HepG2 (cell line): ENCODE measurements at regions not wholly inside any gene's neighbourhood (a gene's known extent, or its start where the extent isn't known, plus 50 kb on each side); places are given as distances from the start of the nearest gene placed in this dataset.
A peak's percentile ranks its signal among the peaks of the same experiment; 100 is the strongest.

ENCODE experiments used
- ATAD3A ChIP-seq: sonication (generic); formaldehyde crosslinking; IDR thresholded peaks from 2 replicates; pipeline ENCODE4 v1.4.0; 2020; ENCODE audit warnings: missing genetic modification reagents
- ATF7 ChIP-seq, 2 experiments: fragments of 450-650 bp in 1 of 2; sonication (generic) in 1 of 2; formaldehyde crosslinking in 1 of 2; IDR thresholded peaks; 2 replicates each; pipeline versions ENCODE4 v1.4.0 to v1.6.1; 2016 to 2020; ENCODE audit warnings: antibody characterized with exemption in 1 of 2, mild to moderate bottlenecking in 1 of 2, missing genetic modification reagents in 1 of 2
- CREM ChIP-seq, 2 experiments: sonication (generic) in 1 of 2; formaldehyde crosslinking in 1 of 2; IDR thresholded peaks; 2 replicates each; pipeline versions ENCODE4 v1.4.0 to v1.6.1; 2016 to 2020; ENCODE audit warnings: antibody characterized with exemption in 1 of 2, mild to moderate bottlenecking in 1 of 2, missing genetic modification reagents in 1 of 2
- FOSL2 ChIP-seq: sonication (generic); formaldehyde crosslinking; IDR thresholded peaks from 2 replicates; pipeline ENCODE4 v1.4.0; 2020; ENCODE audit warnings: missing genetic modification reagents
- HDAC2 ChIP-seq: sonication (generic); formaldehyde crosslinking; IDR thresholded peaks from 2 replicates; pipeline ENCODE4 v1.4.0; 2020; ENCODE audit warnings: missing genetic modification reagents
- HOMEZ ChIP-seq: IDR thresholded peaks from 2 replicates; pipeline ENCODE4 v1.6.1; 2016; ENCODE audit warnings: low read depth
- NRL ChIP-seq: sonication (generic); formaldehyde crosslinking; IDR thresholded peaks from 2 replicates; pipeline ENCODE4 v1.5.0; 2020; ENCODE audit warnings: missing genetic modification reagents, mild to moderate bottlenecking, moderate library complexity, borderline replicate concordance
- PCBP1 ChIP-seq: fragments of 200-400 bp; formaldehyde crosslinking; IDR thresholded peaks from 2 replicates; pipeline ENCODE4 v1.6.1; 2017; ENCODE audit warnings: mild to moderate bottlenecking, low read depth, low read length, borderline replicate concordance
- PITX1 ChIP-seq: sonication (generic); formaldehyde crosslinking; IDR thresholded peaks from 2 replicates; pipeline ENCODE4 v1.5.1; 2020; ENCODE audit warnings: mild to moderate bottlenecking, missing genetic modification reagents
- ZFX ChIP-seq: sonication (generic); formaldehyde crosslinking; IDR thresholded peaks from 2 replicates; pipeline ENCODE4 v1.4.0; 2020; ENCODE audit warnings: mild to moderate bottlenecking, low read depth, missing genetic modification reagents, moderate library complexity
- ZNF12 ChIP-seq: sonication (generic); formaldehyde crosslinking; IDR thresholded peaks from 2 replicates; pipeline ENCODE4 v1.5.0; 2020; ENCODE audit warnings: missing genetic modification reagents
- ZNF264 ChIP-seq: sonication (generic); formaldehyde crosslinking; IDR thresholded peaks from 2 replicates; pipeline ENCODE4 v1.4.0; 2020; ENCODE audit warnings: missing genetic modification reagents
- ZNF30 ChIP-seq: sonication (generic); formaldehyde crosslinking; IDR thresholded peaks from 2 replicates; pipeline ENCODE4 v1.5.0; 2020; ENCODE audit warnings: mild to moderate bottlenecking, missing genetic modification reagents
- ZNF414 ChIP-seq: sonication (generic); formaldehyde crosslinking; IDR thresholded peaks from 2 replicates; pipeline ENCODE4 v1.5.0; 2020; ENCODE audit warnings: missing genetic modification reagents
- ZNF512B ChIP-seq: sonication (generic); formaldehyde crosslinking; IDR thresholded peaks from 2 replicates; pipeline ENCODE4 v1.5.1; 2020; ENCODE audit warnings: missing genetic modification reagents, mild to moderate bottlenecking, borderline replicate concordance
- ZNF549 ChIP-seq: sonication (generic); formaldehyde crosslinking; IDR thresholded peaks from 2 replicates; pipeline ENCODE4 v1.5.0; 2020; ENCODE audit warnings: missing genetic modification reagents
- ZNF644 ChIP-seq: IDR thresholded peaks from 2 replicates; pipeline ENCODE4 v1.6.1; 2016; ENCODE audit warnings: low read depth

- TF ChIP-seq PITX1 (no peak), ZNF264 (0 out of 2 replicates have a peak, but pooled peaks have one; percentile 47), ZNF549 (CRISPR knock-in tag) (no peak), CREM (IDR thresholded peaks at IDR 0.05) (no peak), CREM (CRISPR knock-in tag; IDR thresholded peaks at IDR 0.05) (no peak), PCBP1 (no peak), ZNF414 (CRISPR knock-in tag) (no peak), ZNF12 (CRISPR knock-in tag) (no peak), ZNF512B (CRISPR knock-in tag) (no peak), ZFX (CRISPR knock-in tag) (no peak), ATAD3A (no peak), NRL (no peak), FOSL2 (CRISPR knock-in tag) (no peak), ZNF30 (no peak), HOMEZ (no peak), ATF7 (IDR thresholded peaks at IDR 0.05) (no peak), ATF7 (CRISPR knock-in tag; IDR thresholded peaks at IDR 0.05) (no peak), ZNF644 (CRISPR knock-in tag) (peak; percentile 98), HDAC2 (peak; percentile 39; the same call in 1 of the 2 replicates)
Measured at GRCh38 chr19:29329460-29330134, 116.6 kb upstream of the UQCRFS1 start (continued).
